Dermis blood vessel endothelial cell (primary cell): ENCODE measurements at regions not wholly inside any gene's neighbourhood (a gene's known extent, or its start where the extent isn't known, plus 50 kb on each side); places are given as distances from the start of the nearest gene placed in this dataset.

ENCODE experiments used
- DNase-seq: peaks from one replicate; pipeline ENCODE4 v3.0.0; 2010

GRCh38 chr20:50301712-50302111, 111.1 kb downstream of the CEBPB start:
- no peak for DNase-seq

GRCh38 chr20:50302341-50303057, 111.9 kb downstream of the CEBPB start:
- no peak for DNase-seq

- DNase-seq: peak; percentile 78
Measured at GRCh38 chr20:50303573-50304500, 113.2 kb downstream of the CEBPB start.

- DNase-seq: no peak
Measured at GRCh38 chr20:50304501-50304856, 113.8 kb downstream of the CEBPB start.

- no peak for DNase-seq
Measured at GRCh38 chr20:50304923-50305635, 114.4 kb downstream of the CEBPB start.

- DNase-seq: no peak
Measured at GRCh38 chr20:50305636-50306477, 115.2 kb downstream of the CEBPB start.

- no peak for DNase-seq
Measured at GRCh38 chr20:50306478-50307423, 116.1 kb downstream of the CEBPB start.

GRCh38 chr20:50308166-50308512, 117.5 kb downstream of the CEBPB start:
- peak; percentile 13 for DNase-seq

GRCh38 chr20:50308513-50309279, 118.1 kb downstream of the CEBPB start:
- peak; percentile 84 for DNase-seq

- DNase-seq: peak; percentile 32
Measured at GRCh38 chr20:50309280-50309763, 118.7 kb downstream of the CEBPB start.

- no peak for DNase-seq
Measured at GRCh38 chr20:50309764-50310672, 119.4 kb downstream of the CEBPB start.

- DNase-seq: no peak
Measured at GRCh38 chr20:50310673-50311051, 120.0 kb downstream of the CEBPB start.

GRCh38 chr20:50311308-50312001, 120.8 kb downstream of the CEBPB start:
- peak; percentile 24 for DNase-seq

GRCh38 chr20:50312002-50312681, 121.5 kb downstream of the CEBPB start:
- no peak for DNase-seq

GRCh38 chr20:50312682-50313521, 122.3 kb downstream of the CEBPB start:
- DNase-seq: peak; percentile 76

- DNase-seq: no peak
Measured at GRCh38 chr20:50313522-50313820, 122.8 kb downstream of the CEBPB start.
